HUES64 (cell line): ENCODE measurements at regions not wholly inside any gene's neighbourhood (a gene's known extent, or its start where the extent isn't known, plus 50 kb on each side); places are given as distances from the start of the nearest gene placed in this dataset.
A peak's percentile ranks its signal among the peaks of the same experiment; 100 is the strongest.

Experiments
- H3K27ac ChIP-seq: 2 replicates; pipeline ENCODE4 v1.7.0; 2013; ENCODE audit warnings: low read depth, low read length, inconsistent platforms
- H3K27me3 ChIP-seq: 2 replicates; pipeline ENCODE4 v1.6.1; 2013; ENCODE audit warnings: mild to moderate bottlenecking, low read length; ENCODE audit not compliant: insufficient read depth
- H3K36me3 ChIP-seq: 2 replicates; pipeline ENCODE4 v1.6.1; 2013; ENCODE audit warnings: mild to moderate bottlenecking, low read length; ENCODE audit not compliant: insufficient read depth
- H3K4me1 ChIP-seq: 2 replicates; pipeline ENCODE4 v1.6.1; 2013; ENCODE audit warnings: mild to moderate bottlenecking, low read length, moderate library complexity; ENCODE audit not compliant: insufficient read depth
- H3K4me3 ChIP-seq: 2 replicates; pipeline ENCODE4 v1.5.1; 2013; ENCODE audit warnings: mild to moderate bottlenecking, low read length, moderate library complexity
- H3K9ac ChIP-seq: 2 replicates; pipeline ENCODE4 v1.6.1; 2013; ENCODE audit warnings: mild to moderate bottlenecking, low read depth, low read length
- H3K9me3 ChIP-seq: 2 replicates; pipeline ENCODE4 v1.6.1; 2013; ENCODE audit warnings: low read depth, low read length; ENCODE audit not compliant: insufficient read depth
- WGBS: fragments of 150-250, 120-280 bp; methylation state at CpG from one replicate; pipeline ENCODE4 v1.1.7; 2013; ENCODE audit warnings: missing lambda C conversion rate; 5-methylcytosine and 5-hydroxymethylcytosine counted together

GRCh38 chr16:65343556-65343955 is 221.7 kb upstream of the CDH11 start:
- WGBS: no CpG with 5 or more reads among the region's 2 CpGs
- Histone ChIP-seq H3K27ac (no peak overlapping the region), H3K9ac (no peak overlapping the region), H3K36me3 (no peaks in the 10 kb centered on the region), H3K4me1 (no peaks in the 10 kb centered on the region), H3K9me3 (no peaks in the 10 kb centered on the region), H3K27me3 (no peaks in the 10 kb centered on the region), H3K4me3 (no peak overlapping the region)

- Histone ChIP-seq H3K9ac (no peak overlapping the region), H3K27me3 (no peaks in the 10 kb centered on the region), H3K4me1 (no peaks in the 10 kb centered on the region), H3K27ac (no peak overlapping the region), H3K9me3 (no peaks in the 10 kb centered on the region), H3K4me3 (no peak overlapping the region), H3K36me3 (no peaks in the 10 kb centered on the region)
- 91% methylated on average over 8 of the region's 8 CpGs for WGBS
Measured at GRCh38 chr16:65342231-65342866, 220.5 kb upstream of the CDH11 start.

GRCh38 chr16:65339062-65339461 is 217.2 kb upstream of the CDH11 start:
- Histone ChIP-seq H3K9me3 (no peaks in the 10 kb centered on the region), H3K9ac (no peak overlapping the region), H3K36me3 (no peaks in the 10 kb centered on the region), H3K27me3 (no peaks in the 10 kb centered on the region), H3K27ac (no peak overlapping the region), H3K4me1 (peaks cover 3% of the 10 kb centered on the region; the same call in 1 of the 2 replicates), H3K4me3 (no peak overlapping the region)
- 80% methylated on average over 2 of the region's 2 CpGs for WGBS

GRCh38 chr16:65336160-65336559 is 214.3 kb upstream of the CDH11 start:
- 88% methylated on average over 2 of the region's 2 CpGs for WGBS

GRCh38 chr16:65334081-65334480 is 212.2 kb upstream of the CDH11 start:
- Histone ChIP-seq H3K36me3 (no peaks in the 10 kb centered on the region), H3K27me3 (no peaks in the 10 kb centered on the region), H3K27ac (no peak overlapping the region), H3K4me3 (no peak overlapping the region), H3K9ac (no peak overlapping the region), H3K4me1 (peaks cover 3% of the 10 kb centered on the region; the same call in 1 of the 2 replicates), H3K9me3 (no peaks in the 10 kb centered on the region)
- 88% methylated on average over 2 of the region's 2 CpGs for WGBS

More at GRCh38 chr16:65336160-65336559, 214.3 kb upstream of the CDH11 start:
- H3K27me3 ChIP-seq: no peaks in the 10 kb centered on the region
- H3K9me3 ChIP-seq: no peaks in the 10 kb centered on the region
- no peak overlapping the region for H3K9ac ChIP-seq
- peaks cover 3% of the 10 kb centered on the region; the same call in 1 of the 2 replicates for H3K4me1 ChIP-seq
- no peaks in the 10 kb centered on the region for H3K36me3 ChIP-seq
- H3K27ac ChIP-seq: no peak overlapping the region
- H3K4me3 ChIP-seq: no peak overlapping the region

GRCh38 chr16:65333283-65333682 is 211.4 kb upstream of the CDH11 start:
- no peaks in the 10 kb centered on the region for H3K36me3 ChIP-seq

GRCh38 chr16:65327346-65327745 is 205.5 kb upstream of the CDH11 start:
- Histone ChIP-seq H3K36me3 (no peaks in the 10 kb centered on the region), H3K9ac (no peak overlapping the region), H3K9me3 (no peaks in the 10 kb centered on the region), H3K4me3 (no peak overlapping the region), H3K4me1 (no peaks in the 10 kb centered on the region), H3K27me3 (no peaks in the 10 kb centered on the region), H3K27ac (no peak overlapping the region)
- WGBS: 94% methylated on average over 2 of the region's 2 CpGs

More at GRCh38 chr16:65333283-65333682, 211.4 kb upstream of the CDH11 start:
- Histone ChIP-seq H3K4me3 (no peak overlapping the region), H3K9me3 (no peaks in the 10 kb centered on the region), H3K9ac (no peak overlapping the region), H3K27me3 (no peaks in the 10 kb centered on the region), H3K4me1 (peaks cover 3% of the 10 kb centered on the region; the same call in 1 of the 2 replicates), H3K27ac (no peak overlapping the region)
- over 99% methylated on average over 2 of the region's 2 CpGs for WGBS

GRCh38 chr16:65323655-65324237 is 201.9 kb upstream of the CDH11 start:
- Histone ChIP-seq H3K27ac (no peak overlapping the region), H3K9me3 (no peaks in the 10 kb centered on the region)
- 97% methylated on average over 2 of the region's 2 CpGs for WGBS

GRCh38 chr16:65319621-65320231 is 197.9 kb upstream of the CDH11 start:
- Histone ChIP-seq H3K36me3 (no peaks in the 10 kb centered on the region), H3K27ac (no peak overlapping the region), H3K9ac (no peak overlapping the region), H3K9me3 (no peaks in the 10 kb centered on the region), H3K27me3 (peaks cover 2% of the 10 kb centered on the region; the same call in 1 of the 2 replicates), H3K4me1 (peaks cover 23% of the 10 kb centered on the region), H3K4me3 (no peak overlapping the region)
- WGBS: 37% methylated on average over 6 of the region's 6 CpGs

More at GRCh38 chr16:65323655-65324237, 201.9 kb upstream of the CDH11 start:
- Histone ChIP-seq H3K4me3 (no peak overlapping the region), H3K4me1 (peaks cover 12% of the 10 kb centered on the region; the same call in 1 of the 2 replicates), H3K27me3 (no peaks in the 10 kb centered on the region), H3K36me3 (no peaks in the 10 kb centered on the region), H3K9ac (no peak overlapping the region)

GRCh38 chr16:65318590-65319257 is 196.9 kb upstream of the CDH11 start:
- H3K27ac ChIP-seq: peak overlapping the region; percentile 73
- no peaks in the 10 kb centered on the region for H3K9me3 ChIP-seq
- H3K4me1 ChIP-seq: peaks cover 23% of the 10 kb centered on the region
- H3K4me3 ChIP-seq: peak overlapping the region; percentile 4; the same call in 1 of the 2 replicates
- no peaks in the 10 kb centered on the region for H3K36me3 ChIP-seq
- peaks cover 2% of the 10 kb centered on the region; the same call in 1 of the 2 replicates for H3K27me3 ChIP-seq
- no peak overlapping the region for H3K9ac ChIP-seq

GRCh38 chr16:65318138-65318537 is 196.3 kb upstream of the CDH11 start:
- Histone ChIP-seq H3K9ac (no peak overlapping the region), H3K27ac (peak overlapping the region; percentile 73)

More at GRCh38 chr16:65318138-65318537, 196.3 kb upstream of the CDH11 start:
- Histone ChIP-seq H3K36me3 (no peaks in the 10 kb centered on the region), H3K9me3 (no peaks in the 10 kb centered on the region), H3K27me3 (peaks cover 2% of the 10 kb centered on the region; the same call in 1 of the 2 replicates), H3K4me3 (no peak overlapping the region), H3K4me1 (peaks cover 23% of the 10 kb centered on the region)
- WGBS: 8% methylated on average over 9 of the region's 9 CpGs
